ENCODE measurements at regions not wholly inside any gene's neighbourhood (a gene's known extent, or its start where the extent isn't known, plus 50 kb on each side); places are given as distances from the start of the nearest gene placed in this dataset.

DNA sequence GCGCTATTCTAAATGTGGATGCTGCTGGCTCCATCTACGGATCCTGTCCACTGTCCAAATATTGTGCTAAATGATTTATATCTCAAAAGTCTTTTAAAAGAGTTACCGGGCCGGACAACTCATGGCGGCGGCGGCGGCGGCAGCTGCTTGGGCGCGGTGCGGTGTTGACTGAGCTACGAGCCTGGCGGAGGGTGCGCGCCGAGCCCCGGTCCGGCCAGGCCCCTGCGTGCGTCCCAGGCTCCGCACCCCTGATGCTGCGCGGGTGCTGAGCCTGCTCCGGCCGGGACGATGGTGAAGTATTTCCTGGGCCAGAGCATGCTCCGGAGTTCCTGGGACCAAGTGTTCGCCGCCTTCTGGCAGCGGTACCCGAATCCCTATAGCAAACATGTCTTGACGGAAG, 303.4 kb downstream of the CENPW start:
- DNase-seq (ENCODE audit: extremely low spot score, unreplicated experiment) = no peak
- Mint-ChIP-seq H3K9me3 (peaks cover 4% of the 10 kb centered on the region), H3K36me3 (peaks cover 3% of the 10 kb centered on the region), H3K4me1 (ENCODE audit: unreplicated experiment) (no peaks in the 10 kb centered on the region), H3K27ac (no peak overlapping the region), H3K27me3 (no peaks in the 10 kb centered on the region), H3K4me3 (no peak overlapping the region)
- TF ChIP-seq CTCF (conservative IDR thresholded peaks at IDR 0.05) = no peak

DNA sequence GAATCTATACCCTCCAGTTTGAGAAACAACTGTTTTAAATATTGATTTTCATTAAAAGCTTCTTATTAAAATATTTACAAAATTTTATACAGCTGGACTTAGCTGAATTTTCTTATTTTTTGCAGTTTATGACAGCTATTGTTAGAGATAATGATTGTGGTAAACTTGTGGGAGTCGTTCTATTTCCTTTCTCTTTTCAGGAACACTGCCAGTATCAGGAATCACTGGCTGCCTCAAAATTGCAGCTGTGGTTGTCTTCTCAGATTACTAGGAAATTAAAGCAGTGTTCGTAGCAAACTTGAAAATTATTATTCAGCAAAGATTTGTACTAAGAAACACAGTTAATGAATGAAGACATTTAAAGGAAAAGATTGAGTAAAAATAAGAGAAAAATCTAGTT, 311.0 kb downstream of the CENPW start:
- no peak for DNase-seq (ENCODE audit: extremely low spot score, unreplicated experiment)
- Mint-ChIP-seq H3K4me1 (ENCODE audit: unreplicated experiment) (no peaks in the 10 kb centered on the region), H3K36me3 (no peaks in the 10 kb centered on the region), H3K27me3 (no peaks in the 10 kb centered on the region), H3K9me3 (peaks cover 12% of the 10 kb centered on the region), H3K4me3 (no peak overlapping the region), H3K27ac (no peak overlapping the region)
- no peak for TF ChIP-seq CTCF (conservative IDR thresholded peaks at IDR 0.05)

DNA sequence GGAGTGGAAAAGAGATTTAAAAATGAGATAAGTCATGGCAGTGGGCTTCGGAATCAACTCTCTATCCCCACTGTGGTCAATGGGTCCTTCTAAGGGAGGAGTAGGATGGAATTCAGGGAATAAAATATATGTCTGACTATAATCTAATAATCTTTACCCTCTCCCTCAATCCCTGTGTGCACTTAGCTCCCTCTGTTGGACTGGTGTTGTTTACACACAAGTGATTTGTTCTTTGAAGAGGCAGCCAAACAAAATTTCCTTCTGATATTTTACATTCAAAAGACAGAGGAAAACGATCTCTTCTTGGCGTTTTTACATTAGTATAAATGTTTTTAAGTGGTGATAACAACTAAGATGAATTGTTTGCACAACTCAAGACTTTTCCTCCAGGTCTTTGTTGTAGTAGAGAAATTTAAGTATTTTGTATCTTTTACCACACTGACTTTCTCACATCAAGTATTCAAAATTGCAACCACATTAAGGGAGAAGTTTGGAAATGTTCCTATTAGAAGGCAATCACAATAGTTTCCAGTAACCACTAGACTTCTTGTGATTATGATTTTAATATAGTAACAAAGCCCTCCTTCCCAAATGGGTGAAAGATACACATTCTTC, 317.8 kb downstream of the CENPW start:
- Mint-ChIP-seq H3K27ac (no peak overlapping the region), H3K9me3 (peaks cover 12% of the 10 kb centered on the region), H3K4me3 (no peak overlapping the region), H3K36me3 (no peaks in the 10 kb centered on the region), H3K4me1 (ENCODE audit: unreplicated experiment) (no peaks in the 10 kb centered on the region), H3K27me3 (no peaks in the 10 kb centered on the region)
- no peak for DNase-seq (ENCODE audit: extremely low spot score, unreplicated experiment)
- peak; percentile 66 for TF ChIP-seq CTCF (conservative IDR thresholded peaks at IDR 0.05)

DNA sequence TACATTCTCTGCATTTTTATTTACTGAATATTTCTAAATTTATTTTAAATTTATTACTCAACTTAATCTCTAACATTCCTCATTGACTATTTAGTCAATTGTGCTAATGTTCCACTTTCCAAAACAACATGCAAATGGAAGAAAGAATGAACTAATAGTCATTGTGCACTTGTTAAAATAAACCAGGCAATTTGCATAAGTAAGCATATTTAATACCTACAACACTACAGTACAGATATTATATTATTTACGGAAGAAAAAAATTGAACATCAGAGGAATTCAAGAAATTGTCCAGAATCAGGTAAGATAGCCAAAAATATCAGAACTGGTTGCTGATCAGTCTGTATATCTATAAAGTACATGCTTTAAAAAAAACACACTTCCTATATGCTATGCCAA, 320.5 kb downstream of the CENPW start:
- Mint-ChIP-seq H3K9me3 (no peaks in the 10 kb centered on the region), H3K4me3 (no peak overlapping the region), H3K4me1 (ENCODE audit: unreplicated experiment) (peaks cover 5% of the 10 kb centered on the region), H3K27ac (no peak overlapping the region), H3K27me3 (no peaks in the 10 kb centered on the region), H3K36me3 (no peaks in the 10 kb centered on the region)
- no peak for TF ChIP-seq CTCF (conservative IDR thresholded peaks at IDR 0.05)
- no peak for DNase-seq (ENCODE audit: extremely low spot score, unreplicated experiment)

DNA sequence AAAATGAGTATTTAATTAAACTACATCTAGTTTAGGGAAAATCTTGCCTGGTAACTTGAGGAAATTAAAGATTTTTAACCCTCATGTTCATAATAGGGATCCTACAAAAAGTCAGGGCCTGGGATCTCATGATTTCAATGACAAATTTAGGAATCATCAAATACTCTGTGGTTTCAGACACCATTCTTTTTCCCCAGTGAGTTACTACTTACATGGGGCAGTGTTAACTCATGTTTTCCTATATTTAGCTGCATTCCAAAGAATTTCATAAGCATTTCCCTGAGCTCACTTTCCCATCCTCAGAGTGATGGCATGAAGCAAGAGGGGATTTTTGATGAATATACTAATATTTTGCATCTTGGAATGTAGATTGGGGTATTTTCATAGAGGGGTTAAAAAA, 321.7 kb downstream of the CENPW start:
- H3K4me1 Mint-ChIP-seq (ENCODE audit: unreplicated experiment) = peaks cover 5% of the 10 kb centered on the region
- DNase-seq (ENCODE audit: extremely low spot score, unreplicated experiment) = no peak
- H3K27me3 Mint-ChIP-seq = no peaks in the 10 kb centered on the region
- H3K27ac Mint-ChIP-seq = no peak overlapping the region
- no peaks in the 10 kb centered on the region for H3K9me3 Mint-ChIP-seq
- H3K4me3 Mint-ChIP-seq = no peak overlapping the region
- no peaks in the 10 kb centered on the region for H3K36me3 Mint-ChIP-seq
- TF ChIP-seq CTCF (conservative IDR thresholded peaks at IDR 0.05) = no peak

- peaks cover 5% of the 10 kb centered on the region for H3K4me1 Mint-ChIP-seq (ENCODE audit: unreplicated experiment)
- H3K4me3 Mint-ChIP-seq = no peak overlapping the region
- no peak for TF ChIP-seq CTCF (conservative IDR thresholded peaks at IDR 0.05)
Observed at GRCh38 chr6:126662966-126663365, 323.1 kb downstream of the CENPW start.

More at GRCh38 chr6:126662966-126663365, 323.1 kb downstream of the CENPW start:
- Mint-ChIP-seq H3K36me3 (no peaks in the 10 kb centered on the region), H3K27me3 (no peaks in the 10 kb centered on the region), H3K27ac (no peak overlapping the region), H3K9me3 (no peaks in the 10 kb centered on the region)
- DNase-seq (ENCODE audit: extremely low spot score, unreplicated experiment) = no peak

Measured in type B pancreatic cell (in vitro differentiated cells).